Memory B cell (primary cell): ENCODE measurements at regions not wholly inside any gene's neighbourhood (a gene's known extent, or its start where the extent isn't known, plus 50 kb on each side); places are given as distances from the start of the nearest gene placed in this dataset.

Experiments used
- ATAC-seq: fragments of 150-1000 bp; cut with Tn5 transposase; 2 replicates; pipeline ENCODE4 v1.10.0; 2021; ENCODE audit warnings: low read depth, mild to moderate bottlenecking, moderate library complexity
- DNase-seq, 2 donors: peaks; one replicate each; pipeline ENCODE4 v3.0.0; 2022; ENCODE audit warnings: low spot score in 2 of 2
- H3K27ac Mint-ChIP-seq: one replicate; pipeline ENCODE4 v1.8.0; 2022; ENCODE audit warnings: mild to moderate bottlenecking, moderate library complexity, mixed read lengths
- H3K27me3 Mint-ChIP-seq: one replicate; pipeline ENCODE4 v1.8.0; 2022; ENCODE audit warnings: mixed read lengths
- H3K36me3 Mint-ChIP-seq: one replicate; pipeline ENCODE4 v1.8.0; 2022; ENCODE audit warnings: mild to moderate bottlenecking, mixed read lengths
- H3K4me1 Mint-ChIP-seq: one replicate; pipeline ENCODE4 v1.8.0; 2022; ENCODE audit warnings: mixed read lengths
- H3K4me3 Mint-ChIP-seq: one replicate; pipeline ENCODE4 v1.8.0; 2022; ENCODE audit warnings: mild to moderate bottlenecking, moderate library complexity, mixed read lengths
- H3K9me3 Mint-ChIP-seq: one replicate; pipeline ENCODE4 v1.8.0; 2022; ENCODE audit warnings: mixed read lengths

- Mint-ChIP-seq H3K27me3 (peaks cover 5% of the 10 kb centered on the region), H3K27ac (no peak overlapping the region), H3K4me3 (no peak overlapping the region), H3K36me3 (no peaks in the 10 kb centered on the region), H3K9me3 (no peaks in the 10 kb centered on the region), H3K4me1 (no peaks in the 10 kb centered on the region)
- ATAC-seq (no peak), DNase-seq (no peak)
Observed at GRCh38 chr2:15801439-15801838, 138.9 kb upstream of the MYCN start.

DNA sequence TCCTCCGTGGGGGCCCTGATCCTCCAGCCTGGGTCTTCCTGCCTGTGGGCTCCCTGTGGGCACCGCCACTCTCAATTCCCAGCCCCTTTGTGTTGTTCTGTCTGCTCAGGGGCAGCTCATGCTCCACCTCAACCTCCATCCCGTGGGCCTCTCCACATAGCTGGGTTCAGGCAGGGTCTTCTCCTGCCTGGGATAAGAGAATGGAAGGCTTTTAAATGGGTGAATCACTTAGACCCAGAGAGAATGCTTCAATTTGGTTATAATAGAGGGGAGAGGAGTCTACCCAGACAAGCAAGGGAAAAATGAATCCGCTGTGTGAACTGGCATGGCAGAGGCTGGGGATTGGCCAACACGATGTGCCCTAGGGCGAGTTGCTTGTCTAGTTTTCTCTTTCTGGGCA, 138.4 kb upstream of the MYCN start:
- DNase-seq (no peak), ATAC-seq (no peak)
- no peak overlapping the region for H3K27ac Mint-ChIP-seq
- H3K4me1 Mint-ChIP-seq, result no peaks in the 10 kb centered on the region
- H3K4me3 Mint-ChIP-seq, result no peak overlapping the region
- peaks cover 5% of the 10 kb centered on the region for H3K27me3 Mint-ChIP-seq
- H3K9me3 Mint-ChIP-seq, result no peaks in the 10 kb centered on the region
- H3K36me3 Mint-ChIP-seq, result no peaks in the 10 kb centered on the region

GRCh38 chr2:15802657-15803542, 137.4 kb upstream of the MYCN start:
- Mint-ChIP-seq H3K9me3 (no peaks in the 10 kb centered on the region), H3K4me1 (no peaks in the 10 kb centered on the region), H3K4me3 (no peak overlapping the region), H3K27ac (no peak overlapping the region), H3K27me3 (peaks cover 5% of the 10 kb centered on the region), H3K36me3 (no peaks in the 10 kb centered on the region)
- no peak for DNase-seq
- no peak for ATAC-seq

DNA sequence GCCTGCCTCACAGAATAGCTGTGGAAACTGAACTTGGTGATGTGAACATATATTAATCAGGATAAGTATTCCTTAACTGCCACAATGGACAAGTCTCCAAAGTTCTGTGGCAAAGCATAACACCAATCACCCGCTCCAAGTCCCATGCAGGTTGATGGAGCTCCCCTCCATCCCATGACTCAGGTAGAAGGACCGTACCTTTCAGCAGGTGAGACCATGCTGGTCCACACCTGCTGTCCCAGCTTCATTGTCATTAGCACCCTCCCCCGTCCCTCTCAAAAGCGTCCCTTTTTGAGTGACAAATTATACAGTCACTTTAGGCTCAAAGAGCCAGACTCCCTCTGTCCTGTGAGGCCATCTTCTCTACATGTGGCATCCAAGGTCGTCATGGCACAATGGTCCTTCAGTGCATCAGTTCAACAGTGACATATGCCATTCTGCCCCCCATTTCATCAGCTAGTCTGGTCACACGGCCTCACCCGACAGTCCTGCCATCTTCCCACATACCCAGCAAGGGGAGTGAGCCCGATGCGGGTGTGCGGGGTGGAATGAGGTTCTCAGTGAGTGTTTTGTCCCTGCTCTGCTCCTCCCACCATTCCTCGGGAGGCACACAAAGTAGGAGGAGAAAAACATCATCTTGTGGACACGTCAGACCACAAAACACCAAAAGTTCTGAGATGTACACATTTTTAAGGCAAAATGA, 136.7 kb upstream of the MYCN start:
- Mint-ChIP-seq H3K27ac (no peak overlapping the region), H3K9me3 (no peaks in the 10 kb centered on the region), H3K27me3 (peaks cover 5% of the 10 kb centered on the region), H3K36me3 (no peaks in the 10 kb centered on the region), H3K4me1 (no peaks in the 10 kb centered on the region), H3K4me3 (no peak overlapping the region)
- ATAC-seq (no peak), DNase-seq (no peak)

DNA sequence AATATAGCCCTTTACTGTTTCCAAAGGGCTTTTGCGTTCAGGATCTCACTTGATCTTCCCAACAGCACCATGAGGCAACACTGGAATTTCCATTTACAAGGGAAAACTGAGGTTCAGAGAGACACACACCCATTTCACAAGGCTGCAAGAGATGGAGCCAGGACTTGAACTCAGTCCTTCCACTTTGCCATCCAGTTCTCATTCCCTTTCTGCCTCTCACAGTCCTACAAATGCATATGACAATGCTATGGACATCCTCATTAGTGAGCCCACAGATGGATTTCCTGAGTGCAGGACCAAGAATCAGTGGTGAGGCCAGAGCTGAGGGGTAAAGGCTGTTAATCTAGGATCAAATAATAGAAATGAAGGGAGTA, 136.1 kb upstream of the MYCN start:
- H3K4me3 Mint-ChIP-seq, result no peak overlapping the region
- H3K27ac Mint-ChIP-seq, result no peak overlapping the region
- H3K27me3 Mint-ChIP-seq, result peaks cover 5% of the 10 kb centered on the region
- H3K4me1 Mint-ChIP-seq, result no peaks in the 10 kb centered on the region
- no peak for DNase-seq
- no peaks in the 10 kb centered on the region for H3K9me3 Mint-ChIP-seq
- no peak for ATAC-seq
- H3K36me3 Mint-ChIP-seq, result no peaks in the 10 kb centered on the region

DNA sequence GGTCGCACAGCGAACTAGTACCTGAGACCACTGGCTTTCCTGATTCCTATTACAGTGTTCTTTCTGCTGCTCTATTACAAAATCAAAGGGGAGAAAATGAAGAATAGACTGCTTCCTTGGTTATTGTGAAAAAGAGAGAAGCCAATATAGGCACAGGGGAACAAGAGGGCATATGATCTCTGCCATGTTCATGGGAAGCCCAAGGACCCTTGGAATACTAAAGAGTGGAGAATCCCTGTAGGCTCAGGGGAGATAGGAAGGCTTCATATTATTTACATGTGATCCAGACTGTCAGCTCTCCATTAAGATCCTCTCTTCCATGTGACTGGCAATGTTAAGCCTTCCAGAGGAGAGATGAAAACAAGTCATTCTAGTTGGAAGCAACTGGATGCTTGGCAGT, 135.7 kb upstream of the MYCN start:
- Mint-ChIP-seq H3K27me3 (peaks cover 5% of the 10 kb centered on the region), H3K4me3 (no peak overlapping the region), H3K36me3 (no peaks in the 10 kb centered on the region), H3K9me3 (no peaks in the 10 kb centered on the region), H3K27ac (no peak overlapping the region), H3K4me1 (no peaks in the 10 kb centered on the region)
- ATAC-seq, result no peak
- no peak for DNase-seq

DNA sequence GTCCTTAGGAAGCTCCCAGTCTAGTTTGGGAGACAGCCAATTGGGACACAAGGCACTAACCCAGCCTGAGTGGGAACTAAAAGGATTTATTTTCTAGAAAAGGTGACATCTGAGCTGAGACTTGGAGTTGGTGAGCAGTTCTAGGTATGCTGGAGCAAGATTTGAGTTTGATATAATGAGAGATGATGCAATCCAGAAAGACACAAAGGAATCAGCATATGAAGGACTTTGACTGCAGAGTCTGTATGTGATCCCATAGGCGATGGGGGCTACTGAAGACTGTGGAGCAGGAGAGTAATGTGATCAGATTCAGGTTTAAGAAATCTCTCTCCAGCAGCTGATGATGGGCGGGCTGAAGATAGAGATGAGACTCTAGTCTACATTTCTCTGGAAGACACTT, 135.1 kb upstream of the MYCN start:
- H3K36me3 Mint-ChIP-seq, result no peaks in the 10 kb centered on the region
- ATAC-seq (no peak), DNase-seq (no peak)
- no peak overlapping the region for H3K27ac Mint-ChIP-seq
- no peaks in the 10 kb centered on the region for H3K9me3 Mint-ChIP-seq
- no peaks in the 10 kb centered on the region for H3K4me1 Mint-ChIP-seq
- no peak overlapping the region for H3K4me3 Mint-ChIP-seq
- peaks cover 7% of the 10 kb centered on the region for H3K27me3 Mint-ChIP-seq

DNA sequence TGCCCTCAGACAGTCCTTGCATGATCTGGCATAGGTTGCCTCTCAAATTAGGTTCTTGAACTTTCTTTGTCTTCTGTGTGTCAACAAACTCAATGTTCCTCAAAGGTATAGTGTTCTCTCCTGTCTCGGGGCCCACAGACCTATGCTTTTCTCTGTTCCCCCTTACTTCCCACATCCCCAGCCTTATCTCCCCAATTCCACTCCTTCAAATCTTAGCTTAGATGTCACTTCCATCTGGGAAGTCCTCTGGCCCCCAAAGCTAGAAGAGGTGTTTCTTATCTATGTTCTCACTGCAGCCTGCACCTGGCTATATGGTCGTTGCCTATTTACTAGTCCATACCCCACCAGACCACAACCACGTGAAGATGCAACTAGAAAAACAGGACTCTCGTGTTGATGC, 134.6 kb upstream of the MYCN start:
- H3K9me3 Mint-ChIP-seq, result no peaks in the 10 kb centered on the region
- H3K4me3 Mint-ChIP-seq, result no peak overlapping the region
- peaks cover 7% of the 10 kb centered on the region for H3K27me3 Mint-ChIP-seq
- H3K4me1 Mint-ChIP-seq, result no peaks in the 10 kb centered on the region
- ATAC-seq, result no peak
- no peak for DNase-seq
- no peak overlapping the region for H3K27ac Mint-ChIP-seq
- H3K36me3 Mint-ChIP-seq, result no peaks in the 10 kb centered on the region

DNA sequence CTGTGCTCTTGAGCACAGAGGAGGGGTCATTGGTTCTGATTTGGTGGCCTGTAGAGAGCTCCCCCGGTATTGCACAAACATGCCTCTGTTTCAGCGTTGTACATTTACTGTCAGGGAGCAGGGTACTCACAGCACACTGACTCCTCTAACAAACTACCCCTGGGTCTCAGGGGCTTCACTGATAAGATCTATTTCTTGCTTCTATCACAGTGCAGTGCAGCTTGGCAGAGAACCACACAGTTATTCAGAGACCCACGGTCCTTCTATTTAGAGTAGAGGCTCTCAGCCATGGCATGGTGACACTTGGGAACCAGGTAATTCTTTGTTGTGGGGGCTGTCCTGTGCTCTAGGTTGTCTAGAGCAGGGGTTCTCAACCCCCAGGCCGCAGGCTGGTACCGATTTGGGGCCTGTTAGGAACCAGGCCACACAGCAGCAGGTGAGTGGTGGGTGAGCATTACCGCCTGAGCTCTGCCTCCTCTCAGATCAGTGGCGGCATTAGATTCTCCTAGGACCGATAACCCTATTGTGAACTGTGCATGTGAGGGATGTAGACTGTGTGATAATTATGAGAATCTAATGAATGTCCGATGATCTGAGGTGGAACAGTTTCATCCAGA, 133.4 kb upstream of the MYCN start:
- Mint-ChIP-seq H3K4me1 (no peaks in the 10 kb centered on the region), H3K36me3 (no peaks in the 10 kb centered on the region), H3K9me3 (no peaks in the 10 kb centered on the region), H3K4me3 (no peak overlapping the region), H3K27ac (no peak overlapping the region), H3K27me3 (peaks cover 7% of the 10 kb centered on the region)
- DNase-seq (no peak), ATAC-seq (no peak)

DNA sequence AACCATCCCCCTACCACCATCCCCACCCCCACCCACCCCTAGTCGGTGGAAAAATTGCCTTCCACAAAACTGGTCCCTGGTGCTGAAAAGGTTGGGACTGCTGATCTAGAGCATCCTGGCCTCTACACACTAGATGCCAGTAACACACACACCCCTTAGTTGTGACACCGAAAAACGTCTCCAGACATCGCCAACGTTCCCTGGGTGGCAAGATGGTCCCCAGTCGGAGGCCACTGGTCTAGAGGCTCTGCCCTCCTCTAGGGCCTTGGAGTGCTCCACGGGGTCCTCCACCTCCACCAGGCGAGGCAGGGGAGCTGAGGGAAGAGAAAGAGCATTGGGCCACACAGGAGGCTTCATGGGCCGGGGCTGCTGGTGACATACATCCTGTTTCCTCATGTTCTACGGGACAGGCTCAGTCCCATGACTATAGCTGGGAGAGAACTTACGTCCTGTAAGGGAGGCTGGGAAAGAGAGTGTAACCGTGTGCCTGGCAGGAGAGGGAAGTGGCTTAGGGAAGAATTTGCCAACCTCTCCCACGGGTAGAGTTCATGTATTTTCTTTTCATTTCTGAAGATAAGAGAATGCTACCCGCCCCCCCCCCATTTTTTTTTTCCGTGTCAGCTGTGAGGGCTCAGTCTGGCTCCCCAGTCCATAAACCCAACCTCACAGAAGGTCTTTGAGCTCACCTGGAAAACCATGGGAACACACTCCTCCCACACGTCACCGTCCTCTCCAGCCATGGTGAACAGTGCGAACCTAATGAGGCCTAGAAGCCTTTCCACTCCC, 132.7 kb upstream of the MYCN start:
- H3K4me1 Mint-ChIP-seq, result no peaks in the 10 kb centered on the region
- H3K4me3 Mint-ChIP-seq, result no peak overlapping the region
- DNase-seq (no peak), ATAC-seq (no peak)
- peaks cover 7% of the 10 kb centered on the region for H3K27me3 Mint-ChIP-seq
- no peaks in the 10 kb centered on the region for H3K36me3 Mint-ChIP-seq
- H3K9me3 Mint-ChIP-seq, result no peaks in the 10 kb centered on the region
- H3K27ac Mint-ChIP-seq, result no peak overlapping the region

DNA sequence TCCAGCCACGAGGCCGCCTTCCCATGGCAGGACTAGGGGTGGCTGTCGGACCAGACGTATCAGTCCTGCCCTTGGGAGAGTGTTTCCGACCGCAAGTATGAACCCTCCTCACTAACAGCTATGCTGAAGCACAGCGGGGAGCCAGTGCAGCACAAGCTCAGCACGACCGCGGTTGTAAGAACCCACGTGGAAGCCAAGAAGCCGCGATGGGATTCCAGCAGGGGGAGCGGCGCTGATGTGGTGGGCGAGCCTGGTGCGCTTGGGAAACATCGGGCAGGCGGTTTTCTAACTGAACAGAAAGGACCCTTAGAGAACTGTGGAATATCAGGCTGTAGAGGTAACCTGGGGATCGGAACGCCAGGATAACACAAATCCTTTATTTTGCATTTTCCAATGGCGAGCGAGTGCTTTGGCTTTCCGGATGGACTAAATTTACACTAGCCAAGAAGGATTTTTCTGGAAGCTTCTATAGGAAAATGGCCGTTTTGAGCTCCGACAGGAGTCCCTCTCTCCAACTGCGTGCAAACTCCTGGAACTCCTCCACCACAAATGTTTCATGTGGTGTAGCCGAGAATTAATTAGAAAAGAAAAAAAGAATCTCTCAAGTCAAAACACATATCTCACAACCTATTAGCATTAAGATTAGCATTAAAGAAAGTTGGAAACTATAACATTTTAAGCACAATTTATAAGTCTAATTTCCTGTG, 132.0 kb upstream of the MYCN start:
- ATAC-seq, result no peak
- Mint-ChIP-seq H3K36me3 (no peaks in the 10 kb centered on the region), H3K4me1 (no peaks in the 10 kb centered on the region), H3K9me3 (no peaks in the 10 kb centered on the region), H3K27me3 (peaks cover 7% of the 10 kb centered on the region), H3K27ac (no peak overlapping the region), H3K4me3 (no peak overlapping the region)
- DNase-seq, result no peak

GRCh38 chr2:15808944-15809343, 131.4 kb upstream of the MYCN start:
- Mint-ChIP-seq H3K27ac (no peak overlapping the region), H3K4me3 (no peak overlapping the region), H3K36me3 (no peaks in the 10 kb centered on the region), H3K4me1 (no peaks in the 10 kb centered on the region), H3K27me3 (peaks cover 5% of the 10 kb centered on the region), H3K9me3 (no peaks in the 10 kb centered on the region)
- no peak for DNase-seq
- ATAC-seq, result no peak

GRCh38 chr2:15809404-15809803, 130.9 kb upstream of the MYCN start:
- Mint-ChIP-seq H3K27ac (no peak overlapping the region), H3K27me3 (peaks cover 5% of the 10 kb centered on the region), H3K36me3 (no peaks in the 10 kb centered on the region), H3K9me3 (no peaks in the 10 kb centered on the region), H3K4me3 (no peak overlapping the region), H3K4me1 (no peaks in the 10 kb centered on the region)
- ATAC-seq (no peak), DNase-seq (no peak)
